GM23338 (cell line): ENCODE measurements at regions not wholly inside any gene's neighbourhood (a gene's known extent, or its start where the extent isn't known, plus 50 kb on each side); places are given as distances from the start of the nearest gene placed in this dataset.
A peak's percentile ranks its signal among the peaks of the same experiment; 100 is the strongest.

ENCODE experiments used
- ATAC-seq: fragments of 200-7000 bp; cut with Tn5 transposase; 3 replicates; pipeline ENCODE4 v1.9.1; 2020
- DNase-seq: peaks from one replicate; pipeline ENCODE4 v3.0.0-alpha.2; 2015; ENCODE audit warnings: low spot score
- H2AFZ ChIP-seq: fragments of 200-600 bp; sonication (generic); 2 replicates; pipeline ENCODE4 v1.8.0; 2016; ENCODE audit warnings: antibody characterized with exemption, mild to moderate bottlenecking, moderate library complexity
- H3F3A ChIP-seq: fragments of 200-600 bp; sonication (generic); replicated peaks from 2 replicates; pipeline ENCODE4 v1.8.0; 2017; ENCODE audit warnings: antibody characterized with exemption, mixed run types, low read depth
- H3K27ac ChIP-seq: fragments of 200-600 bp; sonication (generic); 2 replicates; pipeline ENCODE4 v1.6.1; 2016; ENCODE audit warnings: low read depth
- H3K27me3 ChIP-seq: fragments of 200-600 bp; sonication (generic); 2 replicates; pipeline ENCODE4 v1.8.0; 2016; ENCODE audit warnings: mild to moderate bottlenecking, mixed run types, moderate library complexity; ENCODE audit not compliant: insufficient read depth
- H3K36me3 ChIP-seq: fragments of 200-600 bp; sonication (generic); 2 replicates; pipeline ENCODE4 v1.8.0; 2016; ENCODE audit warnings: mild to moderate bottlenecking; ENCODE audit not compliant: insufficient read depth
- H3K4me1 ChIP-seq: fragments of 200-600 bp; sonication (generic); 2 replicates; pipeline ENCODE4 v1.8.0; 2016; ENCODE audit warnings: mild to moderate bottlenecking, moderate library complexity; ENCODE audit not compliant: insufficient read depth
- H3K4me2 ChIP-seq: fragments of 200-600 bp; sonication (generic); 2 replicates; pipeline ENCODE4 v1.7.1; 2017; ENCODE audit warnings: mixed run types
- H3K4me3 ChIP-seq: fragments of 200-600 bp; sonication (generic); 2 replicates; pipeline ENCODE4 v1.6.1; 2016; ENCODE audit warnings: mixed run types
- H3K79me2 ChIP-seq: fragments of 200-600 bp; sonication (generic); replicated peaks from 2 replicates; pipeline ENCODE4 v1.8.0; 2017; ENCODE audit warnings: mild to moderate bottlenecking; ENCODE audit not compliant: insufficient read depth
- H3K9me2 ChIP-seq: fragments of 200-600 bp; sonication (generic); 2 replicates; pipeline ENCODE4 v1.8.0; 2017; ENCODE audit not compliant: insufficient read depth
- H4K20me1 ChIP-seq: fragments of 200-600 bp; sonication (generic); replicated peaks from 2 replicates; pipeline ENCODE4 v1.8.0; 2017; ENCODE audit warnings: mild to moderate bottlenecking; ENCODE audit not compliant: insufficient read depth
- H3K27ac Mint-ChIP-seq: 2 replicates; pipeline ENCODE4 v1.8.0; 2020; ENCODE audit warnings: inconsistent platforms, mild to moderate bottlenecking, moderate library complexity, mixed read lengths
- H3K27me3 Mint-ChIP-seq: 3 replicates; pipeline ENCODE4 v1.8.0; 2022; ENCODE audit warnings: low read depth, mild to moderate bottlenecking, moderate library complexity, mixed read lengths, inconsistent platforms; ENCODE audit not compliant: insufficient read depth, poor library complexity
- H3K36me3 Mint-ChIP-seq: 3 replicates; pipeline ENCODE4 v1.8.0; 2021; ENCODE audit warnings: low read depth, mild to moderate bottlenecking, inconsistent platforms, moderate library complexity, mixed read lengths
- H3K4me1 Mint-ChIP-seq: 3 replicates; pipeline ENCODE4 v1.8.0; 2020; ENCODE audit warnings: mild to moderate bottlenecking, inconsistent platforms, mixed read lengths
- H3K4me3 Mint-ChIP-seq: 3 replicates; pipeline ENCODE4 v1.8.0; 2021; ENCODE audit warnings: moderate library complexity, mild to moderate bottlenecking, inconsistent platforms, mixed read lengths
- H3K9me3 Mint-ChIP-seq: 3 replicates; pipeline ENCODE4 v1.8.0; 2020; ENCODE audit warnings: moderate library complexity, mild to moderate bottlenecking, inconsistent platforms, mixed read lengths
- CREB1 ChIP-seq: fragments of 250-450 bp; sonication (Bioruptor Pico); IDR thresholded peaks from 2 replicates; pipeline ENCODE4 v1.5.0; 2020; ENCODE audit warnings: low read depth, mild to moderate bottlenecking, moderate library complexity
- ETS1 ChIP-seq: IDR thresholded peaks from 2 replicates; pipeline ENCODE4 v1.6.1; 2016; ENCODE audit warnings: antibody characterized with exemption
- EZH2 ChIP-seq: fragments of 200-600 bp; sonication (generic); IDR thresholded peaks from one replicate; pipeline ENCODE4 v1.8.0; 2017; ENCODE audit warnings: antibody characterized with exemption, mild to moderate bottlenecking, low read depth; ENCODE audit not compliant: unreplicated experiment
- JUNB ChIP-seq: IDR thresholded peaks from one replicate; pipeline ENCODE4 v1.6.1; 2016; ENCODE audit warnings: antibody characterized with exemption; ENCODE audit not compliant: unreplicated experiment
- NANOG ChIP-seq: IDR thresholded peaks from 2 replicates; pipeline ENCODE4 v1.6.1; 2016; ENCODE audit warnings: antibody characterized with exemption, borderline replicate concordance
- POLR2AphosphoS5 ChIP-seq: IDR thresholded peaks from 2 replicates; pipeline ENCODE4 v1.6.1; 2016; ENCODE audit warnings: antibody characterized with exemption, low read depth
- REST ChIP-seq: IDR thresholded peaks from one replicate; pipeline ENCODE4 v1.6.1; 2018; ENCODE audit warnings: antibody characterized with exemption; ENCODE audit not compliant: unreplicated experiment
- STAT1 ChIP-seq: IDR thresholded peaks from one replicate; pipeline ENCODE4 v1.6.1; 2016; ENCODE audit warnings: antibody characterized with exemption; ENCODE audit not compliant: unreplicated experiment
- ZNF114 ChIP-seq: fragments of 250-450 bp; sonication (Bioruptor Pico); IDR thresholded peaks from 2 replicates; pipeline ENCODE4 v1.5.0; 2020; ENCODE audit warnings: mild to moderate bottlenecking, moderate library complexity
- ZNF462 ChIP-seq: fragments of 250-450 bp; sonication (Bioruptor Pico); IDR thresholded peaks from 2 replicates; pipeline ENCODE4 v1.5.0; 2020; ENCODE audit warnings: mild to moderate bottlenecking, moderate library complexity

GRCh38 chr20:59482351-59483187 is 121.8 kb upstream of the PHACTR3 start:
- Mint-ChIP-seq H3K4me1 (peaks cover 5% of the 10 kb centered on the region; the same call in 1 of the 3 replicates), H3K9me3 (no peaks in the 10 kb centered on the region), H3K27me3 (peaks cover 3% of the 10 kb centered on the region), H3K27ac (no peak overlapping the region), H3K36me3 (no peaks in the 10 kb centered on the region), H3K4me3 (no peak overlapping the region)
- ATAC-seq: no peak
- H3F3A ChIP-seq: no peaks in the 10 kb centered on the region
- H4K20me1 ChIP-seq: no peaks in the 10 kb centered on the region
- no peak overlapping the region for H3K4me3 ChIP-seq
- no peaks in the 10 kb centered on the region for H3K9me2 ChIP-seq
- H3K27me3 ChIP-seq: no peaks in the 10 kb centered on the region
- no peaks in the 10 kb centered on the region for H3K36me3 ChIP-seq
- TF ChIP-seq REST (no peak), CREB1 (CRISPR knock-in tag) (no peak), NANOG (no peak), POLR2AphosphoS5 (no peak), JUNB (no peak), EZH2 (no peak), STAT1 (no peak), ETS1 (no peak)
- no peaks in the 10 kb centered on the region for H3K79me2 ChIP-seq
- no peak overlapping the region for H3K27ac ChIP-seq
- no peaks in the 10 kb centered on the region for H3K4me1 ChIP-seq
- H3K4me2 ChIP-seq: no peak overlapping the region
- peak overlapping the region; percentile 69; the same call in 1 of the 2 replicates for H2AFZ ChIP-seq
- no peak for DNase-seq

- no peak overlapping the region for H3K4me3 Mint-ChIP-seq
- Histone ChIP-seq H4K20me1 (no peaks in the 10 kb centered on the region), H3K36me3 (no peaks in the 10 kb centered on the region), H3K4me1 (no peaks in the 10 kb centered on the region), H3K9me2 (no peaks in the 10 kb centered on the region), H3K4me3 (no peak overlapping the region), H3K79me2 (no peaks in the 10 kb centered on the region), H3F3A (no peaks in the 10 kb centered on the region), H2AFZ (no peak overlapping the region), H3K27ac (no peak overlapping the region), H3K27me3 (no peaks in the 10 kb centered on the region), H3K4me2 (no peak overlapping the region)
- peaks cover 2% of the 10 kb centered on the region for H3K27me3 Mint-ChIP-seq
- no peak for DNase-seq
- no peak overlapping the region for H3K27ac Mint-ChIP-seq
- ATAC-seq: no peak
- no peaks in the 10 kb centered on the region for H3K36me3 Mint-ChIP-seq
- H3K4me1 Mint-ChIP-seq: peaks cover 5% of the 10 kb centered on the region; the same call in 1 of the 3 replicates
- H3K9me3 Mint-ChIP-seq: no peaks in the 10 kb centered on the region
- no peak for TF ChIP-seq EZH2
- no peak for TF ChIP-seq ZNF462 (CRISPR knock-in tag)
- no peak for TF ChIP-seq ZNF114 (CRISPR knock-in tag)
These were observed 120.9 kb upstream of the PHACTR3 start for GRCh38 chr20:59483481-59483880.
